Right renal cortex interstitium (tissue), 3 donors: ENCODE measurements at regions not wholly inside any gene's neighbourhood (a gene's known extent, or its start where the extent isn't known, plus 50 kb on each side); places are given as distances from the start of the nearest gene placed in this dataset.
"Not testable (repeated sequence)": the region's sequence is repeated elsewhere in the genome, so short reads cannot be mapped to it uniquely, and the experiment has no call there.

Experiments used
- DNase-seq, 3 donors: peaks; one replicate each; pipeline ENCODE4 v3.0.0-alpha.2; 2013; ENCODE audit warnings: low read depth in 3 of 3, low spot score in 2 of 3

DNA sequence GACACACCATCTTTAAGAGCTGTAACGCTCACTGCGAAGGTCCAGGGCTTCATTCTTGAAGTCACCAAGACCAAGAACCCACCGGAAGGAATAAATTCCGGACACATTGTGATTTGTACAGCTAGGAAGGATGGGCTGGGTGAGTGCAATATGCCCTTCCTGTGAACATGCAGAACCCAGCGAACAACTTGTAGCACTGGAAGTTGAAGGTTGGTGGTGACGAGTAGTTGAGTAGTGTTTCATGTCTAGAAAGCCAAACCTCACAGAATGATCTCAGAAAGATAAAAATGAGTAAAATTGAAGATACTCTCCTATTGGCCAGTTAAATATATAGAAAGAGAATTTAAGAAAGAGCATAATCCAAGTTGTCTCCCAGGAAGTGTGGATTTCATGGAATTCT, 462.2 kb upstream of the CFAP20DC start:
- DNase-seq: no peak

DNA sequence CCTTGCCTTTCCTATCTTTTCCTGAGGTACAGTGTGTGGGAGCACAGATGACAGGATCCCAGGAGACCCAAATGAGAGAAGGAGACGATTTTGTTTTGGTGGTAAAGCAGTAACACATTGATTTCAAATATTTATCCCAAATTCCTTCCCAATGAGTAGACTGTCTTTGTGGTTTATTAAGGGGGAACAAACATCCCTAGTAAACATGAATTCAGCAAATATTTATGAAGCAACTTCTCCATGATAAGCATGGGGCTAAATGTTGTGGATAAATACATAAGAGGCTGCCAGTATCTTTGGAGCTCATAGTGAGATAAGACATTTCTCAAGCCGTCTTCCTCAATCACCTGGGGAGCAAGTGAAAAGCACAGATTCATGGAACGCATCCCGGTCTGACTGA, 460.8 kb upstream of the CFAP20DC start:
- no peak for DNase-seq

DNA sequence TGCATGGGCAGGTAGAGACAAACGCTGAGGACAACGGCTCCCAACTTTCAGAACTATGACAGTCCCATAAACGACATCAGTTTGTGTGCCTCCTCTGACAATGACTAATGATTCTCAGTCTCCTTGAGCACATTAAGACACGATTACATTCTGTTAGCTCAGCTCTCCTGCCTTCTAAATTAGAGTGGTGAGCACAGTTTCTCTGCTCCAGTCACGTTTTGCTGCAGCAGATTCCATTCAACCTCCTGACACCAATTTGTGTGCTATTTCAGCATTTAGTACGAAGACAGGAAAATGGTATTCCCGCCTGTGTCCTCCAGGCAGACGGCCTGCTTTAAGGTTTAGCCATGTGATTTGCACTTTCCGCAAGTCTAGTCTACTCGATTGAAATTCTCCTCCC, 458.4 kb upstream of the CFAP20DC start:
- DNase-seq: no peak

DNA sequence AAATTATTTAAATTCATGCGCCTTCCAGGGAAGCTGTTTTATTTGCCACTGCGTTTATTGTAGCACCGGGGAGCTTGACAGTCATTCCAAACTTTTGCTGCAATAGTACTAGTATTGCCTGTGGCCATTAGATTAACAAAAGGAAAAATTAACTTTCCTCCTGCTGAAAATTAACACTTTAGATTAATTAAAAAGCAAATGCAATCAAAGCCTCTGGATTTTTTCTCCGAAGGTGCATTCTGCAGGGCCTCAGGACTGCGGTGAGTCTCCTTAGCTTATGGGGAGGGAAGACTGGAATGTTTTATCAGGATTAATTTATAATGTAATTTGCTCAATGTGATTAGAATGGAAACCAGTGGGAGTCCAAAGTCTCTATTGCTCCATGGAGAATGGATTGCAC, 456.4 kb upstream of the CFAP20DC start:
- DNase-seq: no peak

DNA sequence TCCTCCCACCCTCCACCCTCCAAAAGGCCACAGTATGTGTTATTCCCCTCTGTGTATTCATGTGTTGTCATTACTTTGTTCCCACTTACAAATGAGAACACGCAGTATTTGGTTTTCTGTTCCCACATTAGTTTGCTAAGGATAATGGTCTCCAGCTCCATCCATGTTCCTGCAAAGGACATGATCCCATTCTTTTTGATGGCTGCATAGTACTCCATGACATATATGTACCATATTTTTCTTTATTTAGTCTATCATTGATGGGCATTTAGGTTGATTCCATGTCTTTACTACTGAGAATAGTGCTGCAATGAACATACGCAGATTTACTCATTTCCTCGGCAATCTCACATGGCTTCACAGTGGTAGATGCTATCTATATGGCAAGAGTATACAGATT, 453.6 kb upstream of the CFAP20DC start:
- DNase-seq: no peak

DNA sequence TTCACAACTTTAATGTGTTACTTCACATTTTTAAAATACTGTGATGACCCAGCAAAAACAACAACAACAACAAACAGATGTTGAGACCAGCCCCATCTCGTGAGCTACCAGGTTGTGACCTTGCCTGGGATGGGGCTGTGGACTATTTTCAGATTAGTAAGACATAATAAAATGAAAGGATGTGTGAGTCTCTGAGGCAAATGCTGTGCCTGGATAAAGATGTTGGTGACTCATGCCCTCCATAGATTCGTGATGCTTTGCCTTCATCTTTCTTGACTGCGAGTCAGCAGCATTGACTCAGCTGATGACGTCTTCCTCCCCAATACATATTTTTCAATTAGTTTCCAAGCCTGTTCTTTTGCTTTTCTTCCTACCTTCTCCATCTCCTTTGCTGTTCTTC, 453.0 kb upstream of the CFAP20DC start:
- no peak for DNase-seq

DNA sequence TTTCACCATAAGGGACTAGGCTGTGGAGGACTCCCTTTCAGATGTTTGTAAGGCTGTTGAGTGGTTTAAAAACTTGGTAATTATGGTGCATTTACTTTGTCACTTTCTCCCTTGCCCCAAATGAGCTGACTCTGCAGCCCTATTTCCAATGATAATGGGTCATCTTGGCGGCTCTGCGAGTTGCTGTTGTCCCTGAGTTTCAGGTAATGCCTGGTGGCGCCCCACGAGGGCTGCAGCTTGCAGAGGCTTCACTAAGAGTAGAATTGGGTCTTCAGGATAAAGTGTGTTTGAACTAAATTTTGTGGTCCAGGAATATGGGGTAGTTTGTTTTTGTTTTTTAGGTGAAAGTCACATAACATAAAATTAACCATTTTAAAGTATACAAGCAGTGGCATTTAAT, 450.1 kb upstream of the CFAP20DC start:
- no peak for DNase-seq

DNA sequence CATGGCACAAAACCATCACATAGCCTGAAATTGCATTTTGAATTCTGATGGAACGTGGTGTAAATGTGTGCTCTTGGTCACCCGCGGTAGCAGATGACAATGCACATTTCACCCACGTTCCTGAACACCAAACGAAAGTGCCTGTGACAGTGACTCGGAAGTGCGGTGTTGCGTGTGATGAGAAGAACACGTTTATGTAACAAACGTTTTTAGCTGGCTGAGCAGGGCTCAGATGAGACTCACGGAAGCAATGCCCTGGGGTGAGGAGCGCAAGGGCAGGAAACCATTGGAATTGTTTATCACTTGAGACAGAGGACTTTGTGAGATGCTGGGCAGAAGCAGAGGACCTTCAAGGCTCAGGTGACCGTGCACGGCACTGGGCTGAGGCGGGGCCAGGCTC, 449.2 kb upstream of the CFAP20DC start:
- DNase-seq: no peak

DNA sequence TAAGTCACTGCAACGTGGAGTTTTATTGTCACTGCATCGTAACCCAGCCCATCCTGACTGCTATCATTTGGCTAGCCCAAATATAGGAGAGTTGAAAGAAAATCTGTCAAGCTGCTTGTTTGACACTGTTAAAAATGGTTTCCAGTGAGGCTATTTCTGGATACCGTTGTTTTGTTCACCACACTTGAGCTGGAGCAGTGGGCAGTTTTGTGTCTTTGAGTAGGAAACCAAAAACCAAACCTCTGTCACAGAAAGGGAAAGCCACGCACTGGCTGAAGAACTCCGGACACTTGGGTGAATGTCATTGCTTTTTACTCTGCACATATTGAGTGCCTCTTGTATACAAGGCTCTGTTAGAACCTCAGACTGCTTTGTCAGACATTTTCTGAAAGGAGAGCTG, 446.4 kb upstream of the CFAP20DC start:
- DNase-seq: no peak

DNA sequence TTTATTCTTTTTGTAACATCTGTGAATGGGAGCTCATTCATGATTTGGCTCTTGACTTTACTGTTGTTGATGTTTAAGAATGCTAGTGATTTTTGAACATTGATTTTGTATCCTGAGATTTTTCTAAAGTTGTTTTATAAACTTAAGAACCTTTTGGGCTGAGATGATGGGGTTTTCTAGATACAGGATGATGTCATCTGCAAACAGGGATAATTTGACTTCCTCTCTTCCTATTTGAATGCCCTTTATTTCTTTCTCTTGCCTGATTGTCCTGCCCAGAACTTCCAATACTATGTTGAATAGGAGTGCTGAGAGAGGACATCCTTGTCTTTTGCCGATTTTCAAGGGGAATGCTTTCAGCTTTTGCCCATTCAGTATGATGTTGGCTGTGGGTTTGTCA, 445.1 kb upstream of the CFAP20DC start:
- DNase-seq: not testable (repeated sequence)

DNA sequence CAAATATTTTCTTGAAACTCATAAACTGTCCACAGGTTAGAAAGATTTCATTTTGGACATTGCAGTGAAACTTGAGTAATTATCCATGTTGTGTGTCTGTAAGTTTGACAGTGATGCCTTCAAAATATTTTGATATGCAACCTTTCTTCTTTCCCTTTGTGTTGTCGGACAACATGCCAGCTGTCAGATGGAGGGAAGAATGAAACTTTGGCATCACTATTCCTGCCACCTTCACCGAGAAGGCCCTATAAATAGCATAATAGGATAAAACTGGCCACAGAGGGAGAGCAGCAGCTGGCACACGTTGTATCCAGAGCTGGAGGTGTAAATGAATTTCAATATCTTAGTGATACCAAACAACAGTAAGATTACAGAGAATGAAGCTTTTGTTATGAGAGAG, 436.7 kb upstream of the CFAP20DC start:
- no peak for DNase-seq

DNA sequence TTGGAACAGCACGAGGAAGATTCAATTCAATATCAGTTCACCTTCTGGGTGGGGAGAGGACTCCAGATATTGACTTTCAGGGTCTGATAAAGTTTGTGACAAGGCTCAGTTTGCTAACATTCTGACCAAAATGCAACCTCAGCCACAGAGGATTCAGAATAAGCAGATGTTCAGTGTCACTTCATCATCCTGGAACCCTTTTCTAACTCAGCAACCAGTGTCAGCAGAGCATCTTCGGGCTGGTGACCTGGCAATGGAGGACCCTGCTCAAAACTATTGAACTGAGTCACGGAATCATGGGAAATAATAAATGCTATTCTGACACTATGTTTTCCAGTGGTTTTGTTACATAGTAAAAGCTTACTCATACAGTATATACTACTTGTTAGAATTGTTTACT, 433.4 kb upstream of the CFAP20DC start:
- DNase-seq: no peak

DNA sequence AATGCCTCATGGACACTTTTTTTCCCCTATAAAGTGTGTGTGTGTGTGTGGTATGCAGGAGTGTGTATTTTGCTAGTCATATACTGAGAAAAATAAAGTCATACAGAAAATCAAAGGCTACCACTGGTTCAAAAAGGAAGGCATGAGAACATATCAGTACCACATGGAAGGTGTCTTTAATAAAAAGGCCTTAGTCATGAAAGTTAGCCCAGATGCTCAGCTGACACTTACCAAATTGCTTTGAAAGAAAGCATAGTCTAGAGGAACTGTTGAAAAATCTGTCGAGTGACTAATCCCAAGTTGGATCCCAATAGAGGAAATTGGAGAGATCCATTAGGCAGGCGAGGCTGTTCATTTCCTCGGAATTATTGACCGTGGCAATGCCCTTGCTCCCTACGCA, 432.9 kb upstream of the CFAP20DC start:
- DNase-seq: no peak

DNA sequence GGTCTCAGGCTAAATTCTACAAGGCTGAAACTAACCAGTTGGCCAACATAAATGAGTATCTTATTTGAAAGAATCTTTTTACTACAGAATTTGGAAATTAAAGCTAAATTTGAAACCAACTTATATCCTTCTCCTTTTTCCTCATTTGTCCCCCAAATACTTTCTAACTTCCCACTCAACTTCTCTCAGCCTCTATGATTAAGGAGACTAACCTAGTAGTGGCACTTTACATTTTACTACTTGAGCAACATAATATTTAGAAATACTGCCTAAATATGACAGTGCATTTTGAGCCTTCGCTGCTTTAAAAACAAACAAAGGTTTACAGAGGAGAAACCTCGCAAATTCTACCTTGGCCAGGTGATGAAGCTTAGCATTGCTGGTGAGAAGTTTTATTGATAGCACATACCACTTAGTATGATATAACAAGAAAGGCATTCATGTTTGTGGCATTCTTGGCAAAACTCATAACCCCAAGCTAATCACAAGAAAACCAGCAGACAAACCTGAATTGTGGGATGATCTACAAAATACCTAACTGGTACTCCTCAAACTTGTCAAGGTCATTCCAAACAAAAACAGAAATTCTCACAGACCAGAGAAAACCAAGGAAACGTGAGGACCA, 432.1 kb upstream of the CFAP20DC start:
- DNase-seq: no peak

DNA sequence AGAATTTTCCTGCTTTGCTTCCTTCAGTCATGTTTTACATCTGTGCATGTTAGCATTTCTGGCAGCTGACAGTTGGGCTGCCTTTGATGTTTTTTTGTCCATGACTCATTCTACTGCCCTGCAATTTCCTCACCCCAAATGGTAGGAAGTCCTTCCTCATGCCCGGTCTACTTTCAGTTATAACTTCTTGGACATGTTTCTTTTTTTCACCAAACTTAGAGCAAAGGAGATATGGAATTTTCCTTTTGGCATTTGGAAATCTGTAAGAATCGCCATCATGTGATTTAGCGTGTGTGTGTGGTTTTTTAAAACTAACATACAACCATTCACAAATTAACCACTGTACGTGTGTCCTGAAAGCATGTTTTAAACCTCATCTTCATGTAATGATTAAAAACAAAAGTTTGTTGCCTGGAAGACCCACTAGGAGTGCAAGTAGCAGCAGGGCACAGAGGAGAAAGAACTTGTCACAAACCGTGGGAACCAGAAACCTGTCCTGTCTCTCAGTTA, 430.7 kb upstream of the CFAP20DC start:
- no peak for DNase-seq

DNA sequence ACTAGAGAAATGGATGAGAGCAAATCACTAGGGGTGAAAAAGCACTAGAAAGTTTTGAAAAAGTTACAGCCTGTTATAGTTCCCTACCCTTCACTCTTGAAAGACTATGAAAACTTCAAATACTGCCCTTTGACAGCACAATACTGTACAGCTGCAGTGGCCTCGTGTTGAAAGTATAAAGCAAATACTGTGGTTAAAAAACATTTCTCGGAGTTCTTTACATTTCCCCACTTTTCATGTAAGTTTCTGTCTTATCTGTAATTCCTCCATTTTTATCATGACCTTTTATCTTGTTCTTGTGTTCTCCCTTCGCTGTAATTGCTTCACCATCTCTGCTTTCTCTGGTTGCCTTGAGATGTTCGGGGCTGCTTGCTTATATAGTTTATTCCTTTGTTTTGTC, 423.8 kb upstream of the CFAP20DC start:
- no peak for DNase-seq

DNA sequence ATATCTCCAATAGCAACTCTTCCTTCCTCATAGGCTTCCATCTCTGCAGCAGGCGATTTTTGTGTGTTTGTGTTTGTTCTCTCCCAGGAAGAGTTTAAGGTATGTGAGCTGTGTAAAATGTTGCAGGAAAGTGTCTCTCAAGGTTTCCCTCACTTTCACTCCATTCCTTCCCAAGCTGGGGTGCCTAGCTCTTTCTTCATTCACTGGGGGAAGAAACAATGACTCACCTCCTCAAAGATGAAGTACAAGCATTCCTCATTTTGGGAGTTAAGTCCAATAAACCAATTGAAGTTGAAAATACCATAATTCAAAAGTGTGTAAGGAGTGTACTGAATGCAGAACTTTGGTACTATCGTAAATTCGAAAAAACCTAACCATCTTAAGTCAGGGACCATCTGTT, 422.7 kb upstream of the CFAP20DC start:
- no peak for DNase-seq

DNA sequence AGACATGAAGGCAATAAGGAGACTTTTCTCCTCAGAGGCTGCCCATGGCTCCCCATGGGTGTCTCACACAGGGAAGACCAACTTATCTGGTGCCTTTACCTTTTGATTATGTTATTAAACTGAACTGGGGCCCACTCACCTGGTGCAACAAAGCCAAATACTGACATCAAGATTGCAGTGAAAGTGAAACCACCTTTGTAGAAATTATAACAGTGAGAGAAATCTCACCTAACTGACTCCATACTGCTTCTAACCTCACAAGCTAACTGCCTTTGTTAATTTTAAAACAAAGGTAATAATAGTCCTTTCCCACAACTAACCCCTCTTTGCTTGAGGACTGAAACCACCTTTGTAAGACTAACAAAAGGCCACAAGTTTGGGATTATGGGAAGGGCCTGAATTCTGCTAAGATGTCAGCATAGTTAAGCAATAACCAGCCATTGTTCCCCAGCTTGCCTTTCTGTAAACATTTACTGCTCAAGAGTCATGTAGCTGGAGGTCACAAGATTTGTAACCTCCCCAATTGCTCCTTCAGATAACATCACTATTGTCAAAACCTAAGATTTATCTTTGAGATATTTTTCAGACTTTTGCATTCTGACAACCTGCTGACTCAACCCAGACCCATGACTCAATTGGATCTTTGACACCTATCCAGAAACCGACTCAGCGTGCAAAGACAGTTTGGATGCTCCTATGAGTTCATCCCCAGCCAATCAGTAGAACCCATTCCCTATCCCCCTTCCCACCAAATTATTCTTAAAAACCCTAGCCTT, 420.3 kb upstream of the CFAP20DC start:
- no peak for DNase-seq

DNA sequence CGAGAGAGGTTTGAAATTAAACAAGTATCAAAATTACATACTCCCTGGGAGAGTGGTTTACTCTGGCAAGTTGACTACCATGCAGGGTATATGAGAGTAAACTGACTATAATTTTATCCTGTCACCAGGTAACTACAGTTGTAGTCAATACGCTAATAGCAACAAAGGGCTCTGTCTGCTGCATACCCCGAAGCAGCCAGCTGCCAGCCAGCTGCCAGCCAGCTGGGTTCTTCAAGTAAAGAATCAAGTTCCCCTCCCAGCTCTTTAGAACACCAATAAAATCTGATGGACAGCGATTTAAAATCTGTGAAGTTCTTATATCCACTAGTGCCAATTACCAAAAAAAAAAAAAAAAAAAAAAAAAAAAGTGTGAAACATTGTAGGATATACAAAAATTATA, 417.7 kb upstream of the CFAP20DC start:
- DNase-seq: no peak

DNA sequence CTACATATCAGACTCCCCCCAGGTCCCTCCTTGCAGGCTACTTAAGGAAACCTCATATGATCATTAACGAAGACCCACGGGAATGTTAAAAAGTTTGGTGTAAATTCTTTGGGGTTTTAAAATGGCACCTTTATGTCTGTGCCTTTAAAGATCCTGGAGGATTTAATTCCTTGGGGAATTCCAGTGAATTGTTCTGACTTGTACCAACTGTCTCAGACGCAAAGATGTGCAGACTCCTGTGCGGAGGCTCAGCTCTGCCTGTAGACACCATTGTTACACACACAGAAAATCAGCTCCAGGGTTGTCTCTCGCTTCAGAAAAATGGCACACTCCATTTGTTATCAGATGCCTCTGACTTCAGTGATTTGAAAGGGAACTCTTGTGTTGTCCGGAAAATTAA, 414.4 kb upstream of the CFAP20DC start:
- DNase-seq: no peak

DNA sequence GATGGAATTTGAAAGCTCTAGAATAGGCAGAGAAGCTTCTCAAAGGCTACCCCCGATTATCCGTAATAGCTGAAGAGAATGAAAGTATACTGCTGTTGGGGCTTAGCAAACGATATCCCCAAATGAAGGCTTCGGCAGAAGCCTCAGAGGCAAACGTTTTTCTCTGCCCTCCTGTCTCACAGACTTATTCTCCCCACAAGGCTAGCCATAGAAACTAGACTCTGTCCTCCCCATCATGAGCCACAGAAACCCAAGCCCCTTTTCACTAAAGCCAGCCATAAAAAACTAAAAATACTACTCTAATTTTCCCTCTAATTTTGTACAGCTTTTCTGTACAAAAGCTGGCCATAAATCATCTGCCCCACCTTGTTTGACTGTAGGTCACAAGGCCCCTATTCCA, 413.4 kb upstream of the CFAP20DC start:
- no peak for DNase-seq

DNA sequence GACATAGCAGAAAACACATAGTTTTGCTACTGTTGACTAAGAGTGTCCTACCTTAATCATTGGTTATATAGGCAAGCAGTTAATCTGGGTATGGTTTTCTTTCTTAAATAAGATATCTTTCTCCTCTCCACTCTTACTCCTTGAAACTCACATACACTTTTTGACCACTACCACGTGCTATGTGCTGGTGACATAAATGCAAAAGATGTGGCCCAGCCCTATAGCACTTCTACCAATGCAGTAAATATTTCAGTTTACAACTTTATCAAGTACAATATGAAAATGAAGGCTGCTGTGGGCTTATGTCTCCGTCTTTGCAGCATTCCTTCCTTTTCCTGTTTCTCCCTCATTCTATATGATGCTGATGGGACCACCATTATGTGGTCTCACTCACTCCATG, 410.2 kb upstream of the CFAP20DC start:
- DNase-seq: no peak
